GM06990 (cell line): ENCODE measurements at regions not wholly inside any gene's neighbourhood (a gene's known extent, or its start where the extent isn't known, plus 50 kb on each side); places are given as distances from the start of the nearest gene placed in this dataset.

Experiments used
- DNase-seq: peaks from one replicate; pipeline ENCODE4 v3.0.0-alpha.2; 2011; ENCODE audit not compliant: insufficient read length; ENCODE audit errors: extremely low read depth
- H3K27me3 ChIP-seq: replicated peaks from 2 replicates; pipeline ENCODE4 v1.6.0; 2011; ENCODE audit warnings: low read length; ENCODE audit not compliant: control insufficient read depth, insufficient read depth
- H3K36me3 ChIP-seq: 2 replicates; pipeline ENCODE4 v1.5.1; 2011; ENCODE audit warnings: low read length; ENCODE audit not compliant: control insufficient read depth, insufficient read depth
- H3K4me3 ChIP-seq: replicated peaks from 2 replicates; pipeline ENCODE4 v1.5.1; 2011; ENCODE audit warnings: low read depth, mild to moderate bottlenecking, control low read depth, low read length
- CTCF ChIP-seq: IDR thresholded peaks from 2 replicates; pipeline ENCODE4 v1.5.1; 2011; ENCODE audit warnings: low read length, control low read depth, mild to moderate bottlenecking, inconsistent platforms; ENCODE audit not compliant: insufficient read depth, poor library complexity, severe bottlenecking

DNA sequence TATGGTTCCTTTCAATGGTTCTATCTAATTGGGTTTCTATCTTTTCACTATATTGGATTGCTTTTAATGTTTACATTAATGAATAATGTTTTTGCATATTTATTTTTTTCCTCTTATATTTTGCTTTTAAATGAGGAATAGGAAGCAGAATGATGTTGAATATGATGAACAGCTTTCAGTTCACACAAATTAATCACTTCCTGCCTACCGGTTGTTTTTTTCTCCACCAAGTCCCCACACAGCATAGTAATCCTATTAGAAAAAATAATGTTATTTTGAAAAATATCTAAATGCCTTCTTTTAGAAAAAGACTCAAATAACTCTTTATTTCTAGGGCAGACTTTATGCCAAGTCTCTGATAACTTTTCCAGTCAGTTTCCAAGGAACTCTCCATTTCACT, 184.9 kb upstream of the MIR17HG start:
- no peaks in the 10 kb centered on the region for H3K36me3 ChIP-seq
- DNase-seq, result no peak
- no peak overlapping the region for H3K4me3 ChIP-seq
- TF ChIP-seq CTCF, result no peak
- no peaks in the 10 kb centered on the region for H3K27me3 ChIP-seq

- Histone ChIP-seq H3K27me3 (no peaks in the 10 kb centered on the region), H3K36me3 (no peaks in the 10 kb centered on the region), H3K4me3 (no peak overlapping the region)
- no peak for DNase-seq
- TF ChIP-seq CTCF, result no peak
These were observed 181.7 kb upstream of the MIR17HG start for GRCh38 chr13:91165758-91166157.

GRCh38 chr13:91166714-91167511, 180.6 kb upstream of the MIR17HG start:
- Histone ChIP-seq H3K36me3 (no peaks in the 10 kb centered on the region), H3K27me3 (no peaks in the 10 kb centered on the region)
- no peak for TF ChIP-seq CTCF

GRCh38 chr13:91167706-91168385, 179.6 kb upstream of the MIR17HG start:
- H3K27me3 ChIP-seq, result no peaks in the 10 kb centered on the region
- TF ChIP-seq CTCF, result no peak
- DNase-seq, result no peak
- no peak overlapping the region for H3K4me3 ChIP-seq
- no peaks in the 10 kb centered on the region for H3K36me3 ChIP-seq

More at GRCh38 chr13:91166714-91167511, 180.6 kb upstream of the MIR17HG start:
- DNase-seq, result no peak
- H3K4me3 ChIP-seq, result no peak overlapping the region

DNA sequence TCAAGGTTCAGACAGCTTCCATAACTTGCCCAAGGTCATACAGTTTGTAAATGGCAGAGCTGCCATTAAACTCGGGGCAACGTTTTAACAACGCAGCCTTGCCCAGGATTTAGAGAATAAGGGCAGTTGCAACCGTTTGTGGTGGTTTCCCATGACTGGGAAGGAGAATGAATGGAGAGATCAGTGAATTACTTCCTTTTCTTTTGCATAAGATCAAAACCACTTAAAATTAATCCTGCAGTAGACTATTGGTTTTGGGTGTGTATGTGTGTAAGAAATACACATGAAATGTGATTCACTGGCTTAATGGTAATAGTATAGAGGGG, 179.1 kb upstream of the MIR17HG start:
- no peaks in the 10 kb centered on the region for H3K27me3 ChIP-seq
- H3K4me3 ChIP-seq, result no peak overlapping the region
- TF ChIP-seq CTCF, result no peak
- no peak for DNase-seq
- no peaks in the 10 kb centered on the region for H3K36me3 ChIP-seq
